ENCODE measurements at regions not wholly inside any gene's neighbourhood (a gene's known extent, or its start where the extent isn't known, plus 50 kb on each side); places are given as distances from the start of the nearest gene placed in this dataset.

DNA sequence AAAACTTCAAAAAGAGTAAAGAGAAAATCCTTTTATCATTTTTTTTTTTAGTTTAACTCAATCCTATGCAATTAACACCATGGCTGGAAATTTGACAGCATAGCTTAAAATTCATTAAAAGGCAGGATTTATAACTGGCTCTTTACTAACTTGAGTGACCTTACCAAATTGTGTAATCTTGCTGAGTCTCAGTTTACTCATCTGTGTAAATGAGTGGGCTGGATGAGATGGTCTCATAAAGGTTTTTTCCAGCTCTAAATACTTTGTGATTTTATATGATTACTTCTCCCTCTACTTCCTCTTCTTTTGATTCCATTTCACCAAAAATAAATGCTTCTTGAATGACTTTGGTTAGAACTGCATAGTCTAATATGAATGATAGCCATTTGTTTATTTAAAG, 234.9 kb upstream of the SATB1 start:
- DNase-seq (ENCODE audit: low read depth): no peak
- TF ChIP-seq CTCF (IDR thresholded peaks at IDR 0.05; ENCODE audit: low read depth, low read length, missing control alignments): no peak
- H3K4me3 ChIP-seq (ENCODE audit: low read depth, low read length): no peak overlapping the region

DNA sequence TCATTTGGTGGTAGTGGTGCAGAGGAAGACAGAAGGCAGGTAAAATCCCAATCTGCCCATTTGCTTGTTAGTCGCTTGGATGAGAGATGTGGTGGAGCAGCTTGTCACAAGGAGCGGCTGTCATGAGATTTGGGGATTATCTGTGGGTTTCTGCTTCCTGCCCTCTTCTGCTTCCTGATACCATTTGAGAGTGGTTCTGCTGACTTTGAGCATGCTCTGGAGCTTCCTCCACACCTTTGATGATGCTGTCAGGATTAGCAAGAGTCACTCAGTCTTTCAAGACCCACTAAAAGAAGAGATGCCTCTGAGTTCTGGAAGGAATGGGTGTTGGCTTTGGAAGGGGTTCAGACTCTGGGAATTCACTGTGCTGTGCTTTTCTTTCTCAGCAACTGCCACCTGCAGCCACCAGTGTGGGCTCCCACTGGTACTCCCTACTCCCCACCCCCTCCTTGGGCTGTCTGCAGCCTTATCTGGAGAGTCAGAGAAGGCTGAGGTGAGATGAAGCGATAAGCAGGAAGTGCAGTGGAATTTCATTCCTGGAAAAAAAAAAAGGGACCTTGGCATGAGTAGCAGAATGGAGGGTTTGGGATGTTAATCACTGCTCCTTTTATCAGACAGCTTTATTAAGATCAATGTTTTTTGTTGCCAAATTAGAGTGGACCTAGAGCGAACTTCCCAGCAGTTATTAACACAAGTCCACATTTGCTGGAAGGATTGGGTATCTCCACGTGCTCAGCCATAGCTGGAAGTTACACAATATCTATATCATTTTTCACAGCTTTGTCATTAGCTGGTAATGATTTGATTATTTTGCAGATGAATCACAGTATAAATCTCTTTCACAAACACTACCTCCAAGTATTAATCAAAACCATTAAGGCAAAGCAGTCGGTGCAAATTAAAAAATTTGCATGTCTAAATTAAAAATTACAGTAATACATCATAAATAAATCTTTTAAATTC, 233.0 kb upstream of the SATB1 start:
- no peak for TF ChIP-seq CTCF (IDR thresholded peaks at IDR 0.05; ENCODE audit: low read depth, low read length, missing control alignments)
- no peak for DNase-seq (ENCODE audit: low read depth)
- H3K4me3 ChIP-seq (ENCODE audit: low read depth, low read length): no peak overlapping the region

GRCh38 chr3:18656866-18657265, 231.7 kb upstream of the SATB1 start:
- no peak overlapping the region for H3K4me3 ChIP-seq (ENCODE audit: low read depth, low read length)
- no peak for DNase-seq (ENCODE audit: low read depth)
- TF ChIP-seq CTCF (IDR thresholded peaks at IDR 0.05; ENCODE audit: low read depth, low read length, missing control alignments): no peak

DNA sequence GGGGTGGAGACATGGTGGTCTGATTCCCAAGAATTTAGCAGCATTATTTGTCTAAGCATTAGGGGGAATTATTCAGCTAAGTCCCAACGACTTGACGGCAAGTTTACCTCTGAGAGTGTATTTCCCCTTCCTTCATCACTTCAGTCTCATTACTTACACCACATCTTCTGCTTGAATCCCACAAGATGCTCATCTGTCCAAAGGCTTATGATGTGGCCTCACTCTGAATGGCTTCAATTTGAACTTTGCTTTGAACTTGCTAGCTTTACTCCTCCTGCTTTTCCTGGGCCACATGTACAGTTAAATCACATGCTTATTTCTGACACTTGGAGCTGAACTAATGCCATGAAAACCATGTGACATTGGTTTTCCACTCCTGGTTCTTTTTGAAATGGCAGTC, 231.3 kb upstream of the SATB1 start:
- H3K4me3 ChIP-seq (ENCODE audit: low read depth, low read length): no peak overlapping the region
- DNase-seq (ENCODE audit: low read depth): no peak
- TF ChIP-seq CTCF (IDR thresholded peaks at IDR 0.05; ENCODE audit: low read depth, low read length, missing control alignments): no peak

DNA sequence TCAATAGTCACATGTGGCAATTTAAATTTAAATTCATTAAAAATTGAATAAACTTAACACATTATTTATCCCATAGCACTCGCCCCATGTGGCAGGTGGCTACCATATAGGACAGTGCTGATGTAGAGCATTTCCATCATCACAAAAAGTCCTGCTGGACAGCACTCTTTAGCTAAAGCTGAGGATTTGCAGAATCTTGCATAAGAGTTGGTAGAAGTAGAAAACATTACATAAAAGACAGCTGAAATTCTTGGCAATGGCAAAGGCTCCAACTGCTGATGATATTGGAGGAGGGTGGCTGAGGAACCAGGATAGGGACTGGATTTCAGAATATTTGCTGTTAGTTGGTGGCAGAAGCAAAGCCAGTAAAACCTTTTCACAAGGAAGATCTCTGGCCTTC, 230.7 kb upstream of the SATB1 start:
- TF ChIP-seq CTCF (IDR thresholded peaks at IDR 0.05; ENCODE audit: low read depth, low read length, missing control alignments): no peak
- no peak overlapping the region for H3K4me3 ChIP-seq (ENCODE audit: low read depth, low read length)
- no peak for DNase-seq (ENCODE audit: low read depth)

GRCh38 chr3:18652781-18653180, 227.6 kb upstream of the SATB1 start:
- no peak for TF ChIP-seq CTCF (IDR thresholded peaks at IDR 0.05; ENCODE audit: low read depth, low read length, missing control alignments)
- no peak for DNase-seq (ENCODE audit: low read depth)
- no peak overlapping the region for H3K4me3 ChIP-seq (ENCODE audit: low read depth, low read length)

- H3K4me3 ChIP-seq (ENCODE audit: low read depth, low read length): no peak overlapping the region
- no peak for DNase-seq (ENCODE audit: low read depth)
- no peak for TF ChIP-seq CTCF (IDR thresholded peaks at IDR 0.05; ENCODE audit: low read depth, low read length, missing control alignments)
Measured at GRCh38 chr3:18650731-18651130, 225.6 kb upstream of the SATB1 start.

Measured in GM12864 (cell line).